Testis (tissue), 2 donors: ENCODE measurements at regions not wholly inside any gene's neighbourhood (a gene's known extent, or its start where the extent isn't known, plus 50 kb on each side); places are given as distances from the start of the nearest gene placed in this dataset.

Experiments used
- CTCF ChIP-seq, 3 experiments: fragments of 450-650 bp in 2 of 3; fragments of 200-600 bp in 1 of 3; sonication (generic) in 1 of 3; IDR thresholded peaks; one replicate each; pipeline ENCODE4 v1.5.1; 2016 to 2019; ENCODE audit warnings: antibody characterized with exemption in 3 of 3, mild to moderate bottlenecking in 2 of 3, moderate library complexity in 1 of 3
- POLR2A ChIP-seq: fragments of 450-650 bp; IDR thresholded peaks from one replicate; pipeline ENCODE4 v1.6.1; 2017; ENCODE audit warnings: antibody characterized with exemption, mild to moderate bottlenecking, moderate library complexity

GRCh38 chr2:15725101-15725781 lies 133.6 kb downstream of the DDX1 start:
- no peak for TF ChIP-seq CTCF (IDR thresholded peaks at IDR 0.05)
- TF ChIP-seq POLR2A, result no peak
